NCI-H510A treated with DMSO at 0.1 percent for 48 hours (cell line): ENCODE measurements at regions not wholly inside any gene's neighbourhood (a gene's known extent, or its start where the extent isn't known, plus 50 kb on each side); places are given as distances from the start of the nearest gene placed in this dataset.
"Not testable (repeated sequence)": the region's sequence is repeated elsewhere in the genome, so short reads cannot be mapped to it uniquely, and the experiment has no call there.

ENCODE experiments used
- DNase-seq: peaks from one replicate; lab custom pipeline; 2025; lab: John Stamatoyannopoulos, UW

DNA sequence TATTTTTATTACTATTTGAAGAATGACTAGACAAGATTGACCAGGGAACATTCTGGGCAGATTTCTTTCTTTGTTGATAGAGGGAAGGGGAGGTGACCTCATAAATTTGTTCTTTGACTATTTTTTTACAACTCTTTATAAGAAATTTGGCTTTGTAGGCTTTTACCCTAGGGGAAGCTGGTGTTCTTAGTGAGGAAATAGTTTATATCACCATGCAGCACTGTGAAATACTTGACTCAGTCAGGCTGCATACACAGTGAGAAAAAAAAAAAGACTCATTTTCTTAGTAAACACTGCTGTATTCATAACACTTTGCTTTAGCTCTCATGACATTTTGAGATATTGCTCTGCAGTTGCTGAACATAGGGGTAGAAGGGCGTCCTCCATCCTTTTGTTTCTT is 336.6 kb upstream of the PIK3R1 start:
- no peak for DNase-seq

DNA sequence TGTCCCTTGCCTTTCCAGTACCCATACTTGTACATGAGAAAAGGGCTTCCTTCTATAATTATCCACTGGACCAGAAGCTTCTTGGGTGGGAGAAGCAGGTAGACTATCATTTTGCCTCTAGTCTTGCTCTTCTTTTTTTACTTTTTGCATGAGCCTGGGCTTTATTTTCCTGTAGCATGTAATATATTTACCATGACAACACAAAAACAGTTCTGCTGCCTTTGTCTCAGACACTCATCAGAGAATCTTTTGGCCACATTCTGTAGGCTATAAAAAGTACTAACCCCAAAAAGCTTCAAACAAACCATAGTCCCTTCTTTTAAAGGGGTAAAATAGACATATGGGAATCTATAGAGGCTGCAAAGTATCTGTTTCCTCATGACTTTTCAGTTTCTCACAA is 339.2 kb upstream of the PIK3R1 start:
- DNase-seq: no peak

DNA sequence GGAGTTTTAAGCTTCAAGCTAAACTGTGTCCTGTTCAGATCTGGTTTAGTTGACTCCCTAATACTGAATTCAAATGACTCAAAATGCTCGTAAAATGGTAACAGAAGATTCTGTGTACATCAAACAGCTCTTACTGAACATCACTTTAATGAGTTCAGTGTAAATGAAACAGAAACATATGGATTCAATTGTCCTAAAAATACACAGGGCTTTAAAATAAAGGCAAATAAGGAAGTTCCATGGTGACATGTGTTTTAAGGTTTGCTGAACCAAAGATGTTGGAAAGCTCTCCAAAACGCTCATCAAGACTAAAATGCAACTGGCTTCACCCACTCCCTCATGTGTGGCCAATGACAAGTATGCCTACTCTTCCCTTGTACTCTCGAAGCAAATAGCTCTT is 340.0 kb upstream of the PIK3R1 start:
- DNase-seq: no peak

DNA sequence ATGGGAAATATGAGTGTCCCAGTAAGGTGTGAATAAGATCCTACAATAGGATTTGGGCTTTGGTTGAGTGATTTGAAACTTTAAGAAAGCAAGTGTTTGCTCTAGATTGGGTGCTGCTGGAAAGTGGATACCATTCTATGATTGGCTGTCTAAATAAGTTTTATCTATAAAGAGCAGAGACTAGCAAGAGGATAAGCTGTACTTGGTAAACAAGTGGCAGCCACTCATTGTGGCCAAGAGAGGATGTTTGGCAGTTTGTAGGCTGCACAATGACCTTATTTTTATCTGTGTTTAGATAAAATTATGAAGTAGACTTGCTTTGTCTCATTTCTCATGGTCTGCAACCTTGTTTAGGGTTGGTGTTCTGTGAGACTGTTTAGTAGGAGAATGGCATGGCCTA is 341.6 kb upstream of the PIK3R1 start:
- DNase-seq: no peak

DNA sequence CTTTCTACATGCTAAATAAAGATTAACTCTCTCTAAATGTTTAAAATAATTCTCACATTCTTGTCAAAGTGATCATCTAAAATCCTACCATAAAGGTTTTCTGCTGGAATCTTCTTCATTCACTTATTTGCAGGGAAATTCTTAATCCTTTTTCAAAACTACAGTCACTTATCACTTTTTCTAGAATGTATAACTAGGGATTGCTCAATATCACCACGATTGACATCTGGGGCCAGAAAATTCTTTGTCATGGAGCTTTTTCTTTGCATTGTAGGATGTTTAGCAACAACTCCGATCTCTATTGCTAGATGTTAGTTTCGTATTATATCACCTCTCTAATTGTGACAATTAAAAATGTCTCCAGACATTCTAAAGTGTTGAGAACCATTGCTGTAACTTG is 344.9 kb upstream of the PIK3R1 start:
- DNase-seq: no peak

DNA sequence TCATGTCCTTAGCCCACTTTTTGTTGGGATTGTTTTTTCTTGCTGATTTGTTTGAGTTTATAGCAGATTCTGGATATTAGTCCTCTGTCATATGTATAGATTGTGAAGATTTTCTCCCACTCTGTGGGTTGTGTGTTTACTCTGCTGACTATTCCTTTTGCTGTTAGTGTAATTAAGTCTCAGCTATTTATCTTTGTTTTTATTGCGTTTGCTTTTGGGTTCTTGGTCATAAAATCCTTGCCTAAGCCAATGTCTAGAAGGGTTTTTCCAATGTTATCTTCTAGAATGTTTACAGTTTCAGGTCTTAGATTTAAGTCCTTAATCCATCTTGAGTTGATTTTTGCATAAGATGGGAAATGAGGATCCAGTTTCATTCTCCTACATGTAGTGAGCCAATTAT is 351.2 kb upstream of the PIK3R1 start:
- not testable (repeated sequence) for DNase-seq

DNA sequence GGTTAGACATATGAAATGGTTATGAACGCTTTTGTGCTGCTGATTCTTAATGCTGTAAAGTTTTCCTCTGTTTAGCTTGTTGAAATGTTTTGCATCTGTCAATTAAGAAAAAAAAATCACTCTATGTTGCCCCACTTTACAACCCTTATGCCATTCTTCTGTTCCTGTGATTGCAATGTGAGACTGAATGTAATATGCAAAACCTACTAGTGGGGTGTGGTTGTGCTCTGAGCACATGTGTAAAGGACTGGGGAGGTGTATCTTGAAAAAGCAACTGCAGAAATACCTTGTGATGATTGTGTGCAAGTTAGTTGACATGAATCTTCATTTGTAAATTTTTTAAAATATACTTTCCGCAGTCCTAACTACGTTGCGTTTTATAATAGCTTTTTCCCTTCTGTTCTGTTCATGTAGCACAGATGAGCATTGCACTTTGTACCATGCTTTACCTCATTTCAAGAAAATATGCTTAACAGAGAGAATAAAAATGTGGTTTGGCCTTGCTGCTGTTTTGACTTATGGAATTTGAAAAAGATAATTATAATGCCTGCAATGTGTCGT is 357.0 kb upstream of the PIK3R1 start:
- no peak for DNase-seq

DNA sequence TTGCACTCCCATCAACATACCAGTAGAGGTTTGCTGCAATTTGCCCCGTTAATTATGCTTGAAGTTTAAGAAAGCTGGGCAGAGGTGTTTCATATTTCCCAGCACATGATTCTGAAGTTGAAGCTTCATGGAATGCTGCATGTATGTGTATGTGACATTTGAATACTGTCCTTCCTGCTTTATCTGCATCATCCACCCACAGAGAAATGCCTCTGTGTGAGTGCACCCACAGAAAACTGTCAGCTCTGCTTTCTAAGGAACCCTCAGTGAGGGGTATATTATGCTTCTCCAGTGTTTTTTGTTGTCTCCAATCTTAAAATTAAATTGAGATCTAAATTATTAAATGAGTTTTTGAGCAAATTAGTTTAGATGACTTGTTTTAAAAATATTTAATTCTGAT is 358.1 kb upstream of the PIK3R1 start:
- DNase-seq: no peak

DNA sequence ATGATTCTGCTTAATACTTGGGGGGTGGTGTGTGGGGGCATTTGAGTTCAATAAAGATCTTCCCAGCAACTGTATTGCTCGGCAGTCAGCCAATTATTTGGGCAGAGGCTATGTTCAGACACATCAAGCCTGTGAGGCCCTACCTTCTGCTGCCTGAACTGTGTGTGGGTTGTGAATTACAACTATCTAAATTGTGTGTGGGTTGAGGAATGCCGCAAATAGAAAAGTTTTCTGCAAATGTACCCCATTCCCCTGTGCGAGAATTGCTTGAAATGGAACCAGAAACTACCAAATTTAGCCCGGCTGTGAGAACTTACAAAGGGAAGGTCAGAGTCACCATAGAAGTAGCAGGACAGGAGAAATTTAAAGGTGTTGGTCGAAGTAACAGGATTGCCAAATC is 360.0 kb upstream of the PIK3R1 start:
- no peak for DNase-seq

DNA sequence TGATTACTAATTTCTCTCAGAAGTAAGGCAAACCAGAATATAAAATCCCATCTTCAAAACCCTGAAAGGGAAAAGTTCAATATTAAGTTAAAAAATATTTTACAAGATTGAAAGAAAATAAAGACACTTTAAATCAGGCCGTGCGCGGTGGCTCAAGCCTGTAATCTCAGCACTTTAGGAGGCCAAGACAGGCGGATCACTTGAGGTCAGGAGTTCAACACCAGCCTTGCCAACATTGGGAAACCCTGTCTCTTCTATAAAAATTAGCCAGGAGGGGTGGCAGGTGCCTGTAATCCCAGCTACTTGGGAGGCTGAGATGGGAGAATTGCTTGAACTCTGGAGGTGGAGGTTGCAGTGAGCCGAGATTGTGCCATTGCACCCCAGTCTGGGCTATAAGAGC is 364.6 kb upstream of the PIK3R1 start:
- DNase-seq: not testable (repeated sequence)

DNA sequence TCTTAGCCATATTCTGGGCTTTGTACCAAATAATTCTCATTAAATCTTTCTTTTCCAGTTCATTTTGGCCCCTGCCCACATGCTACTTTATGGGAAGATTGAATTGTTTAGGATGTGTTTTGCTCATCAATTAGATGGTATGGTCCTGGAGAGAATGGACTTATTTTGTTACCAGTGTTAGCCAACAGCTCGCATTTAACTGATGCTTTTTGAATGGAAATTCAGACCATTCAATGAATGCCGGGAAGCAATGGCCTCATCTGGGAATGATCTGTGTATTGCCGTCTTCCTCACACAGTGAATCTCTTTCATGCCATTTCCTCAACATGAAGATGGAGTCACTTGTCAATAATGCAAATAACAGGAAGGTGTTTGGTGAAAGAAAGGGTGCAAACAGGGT is 370.6 kb upstream of the PIK3R1 start:
- DNase-seq: no peak

DNA sequence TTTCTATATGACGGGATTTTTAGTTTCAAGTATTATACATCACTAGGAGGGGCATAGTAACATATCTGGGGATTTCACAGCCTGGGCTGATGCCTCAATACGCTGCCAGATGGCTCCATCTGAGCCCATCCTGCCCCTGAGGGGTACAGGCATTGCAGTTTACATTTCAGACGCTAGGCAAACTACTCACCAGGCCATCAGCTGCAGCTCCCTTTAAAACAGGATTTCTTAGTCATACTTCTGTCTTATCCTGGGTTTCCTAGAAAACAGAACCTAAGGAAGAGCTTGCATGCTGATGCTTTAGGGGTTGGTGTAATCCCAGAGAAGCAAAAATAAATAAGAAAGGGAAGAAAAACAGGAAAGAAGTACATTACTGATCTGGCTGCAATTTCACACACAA is 372.8 kb upstream of the PIK3R1 start:
- DNase-seq: no peak

DNA sequence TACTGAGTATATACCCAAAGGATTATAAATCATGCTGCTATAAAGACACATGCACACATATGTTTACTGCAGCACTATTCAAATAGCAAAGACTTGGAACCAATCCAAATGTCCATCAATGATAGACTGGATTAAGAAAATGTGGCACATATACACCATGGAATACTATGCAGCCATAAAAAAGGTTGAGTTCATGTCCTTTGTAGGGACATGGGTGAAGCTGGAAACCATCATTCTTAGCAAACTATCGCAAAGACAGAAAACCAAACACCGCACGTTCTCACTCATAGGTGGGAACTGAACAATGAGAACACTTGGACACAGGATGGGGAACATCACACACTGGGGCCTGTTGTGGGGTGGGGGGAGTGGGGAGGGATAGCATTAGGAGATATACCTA is 378.3 kb upstream of the PIK3R1 start:
- not testable (repeated sequence) for DNase-seq

DNA sequence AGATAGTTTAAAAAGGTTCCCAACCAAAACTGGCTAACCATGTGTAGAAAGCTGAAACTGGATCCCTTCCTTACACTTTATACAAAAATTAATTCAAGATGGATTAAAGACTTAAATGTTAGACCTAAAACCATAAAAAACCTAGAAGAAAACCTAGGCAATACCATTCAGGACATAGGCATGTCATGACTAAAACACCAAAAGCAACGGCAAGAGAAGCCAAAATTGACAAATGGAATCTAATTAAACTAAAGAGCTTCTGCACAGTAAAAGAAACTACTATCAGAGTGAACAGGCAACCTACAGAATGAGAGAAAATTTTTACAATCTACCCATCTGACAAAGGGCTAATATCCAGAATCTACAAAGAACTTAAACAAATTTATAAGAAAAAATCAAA is 379.1 kb upstream of the PIK3R1 start:
- DNase-seq: not testable (repeated sequence)

DNA sequence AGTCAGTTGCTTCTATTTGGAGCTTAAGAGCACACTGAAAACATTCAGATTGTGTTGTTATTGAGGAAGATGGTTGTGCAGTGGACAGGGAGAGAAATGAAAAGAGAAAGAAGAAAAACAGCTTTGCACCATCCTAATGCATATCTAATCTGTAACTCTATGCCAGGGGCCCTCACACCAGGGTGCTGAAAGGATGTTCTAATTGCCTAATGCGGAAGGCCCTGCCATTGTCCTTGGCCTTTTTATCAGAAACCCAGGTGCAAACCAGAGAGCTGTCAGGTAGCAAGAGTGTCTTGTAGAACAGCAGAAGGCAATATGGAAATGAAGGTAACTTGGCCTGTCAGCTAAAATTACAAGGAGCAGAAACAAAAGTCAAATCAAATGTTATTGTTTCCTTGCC is 384.5 kb upstream of the PIK3R1 start:
- no peak for DNase-seq

DNA sequence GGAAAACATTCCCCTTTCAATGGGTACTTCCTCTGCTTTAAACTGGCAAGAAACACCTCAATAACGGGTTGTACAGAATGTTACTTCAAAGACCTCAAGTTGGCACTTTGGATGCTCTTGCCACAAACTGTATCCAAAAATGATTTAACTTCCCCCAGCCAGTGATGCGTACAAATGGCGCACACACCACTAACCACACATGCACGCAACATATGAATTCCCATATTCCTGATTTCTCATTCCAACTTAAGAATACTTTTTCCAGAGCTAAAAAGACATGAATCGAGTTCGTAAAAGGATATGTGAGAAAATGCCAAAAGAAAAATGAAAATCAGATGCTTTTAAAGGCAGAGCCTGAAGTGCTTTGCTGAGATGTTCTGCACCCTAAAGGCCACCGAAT is 388.0 kb upstream of the PIK3R1 start:
- no peak for DNase-seq

DNA sequence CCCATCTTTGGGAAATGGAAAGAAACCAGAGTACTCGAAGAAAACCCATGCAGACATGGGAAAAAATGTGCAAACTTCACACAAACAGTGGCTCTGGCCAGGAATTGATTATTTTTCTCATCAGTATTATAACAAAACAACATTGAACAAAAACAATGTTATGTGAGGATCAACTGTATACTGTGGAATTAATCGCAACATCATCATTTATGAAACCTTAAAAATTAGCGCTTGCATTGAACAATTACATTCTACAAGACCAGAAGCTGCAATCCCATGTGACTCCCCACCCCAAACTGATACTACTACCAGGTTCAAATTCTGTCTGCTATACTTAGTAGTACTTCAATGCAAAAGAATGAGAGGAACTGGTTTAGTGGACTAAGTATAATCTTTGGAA is 390.7 kb upstream of the PIK3R1 start:
- no peak for DNase-seq

DNA sequence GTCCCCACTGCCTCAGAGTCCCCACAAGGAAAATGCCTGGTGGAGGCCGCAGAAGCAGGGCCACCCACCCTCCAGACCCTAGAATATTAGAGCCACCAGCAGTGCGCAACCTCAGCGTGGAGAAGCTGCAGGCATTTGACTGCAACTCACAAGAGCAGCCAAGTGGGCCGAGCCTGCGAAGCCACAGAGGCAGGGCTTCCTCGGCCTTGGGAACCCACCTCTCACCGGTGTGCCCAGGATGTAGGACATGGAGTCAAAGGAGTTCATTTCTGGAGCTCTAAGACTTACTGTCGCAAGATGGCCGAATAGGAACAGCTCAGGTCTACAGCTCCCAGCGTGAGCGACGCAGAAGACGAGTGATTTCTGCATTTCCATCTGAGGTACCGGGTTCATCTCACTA is 397.9 kb upstream of the PIK3R1 start:
- DNase-seq: no peak

DNA sequence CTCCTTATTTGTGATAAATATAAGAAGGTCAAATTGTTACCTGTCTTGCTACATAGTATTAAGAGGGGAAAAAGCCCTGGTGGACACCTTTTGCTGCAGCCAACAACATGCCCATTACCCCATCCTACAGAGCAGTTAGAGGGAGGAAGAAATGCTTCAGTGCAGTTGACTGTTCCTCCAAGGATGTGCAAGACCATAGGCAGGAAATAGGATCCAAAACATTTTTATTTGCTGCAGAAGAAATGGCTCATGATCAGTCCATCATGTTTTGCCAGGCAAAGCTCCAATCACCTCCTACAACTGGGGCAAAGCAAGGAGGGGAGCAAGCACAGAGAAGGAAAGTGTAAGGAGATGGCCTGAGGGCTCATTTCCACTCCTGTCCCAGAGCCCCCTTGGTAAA is 399.1 kb upstream of the PIK3R1 start:
- no peak for DNase-seq

DNA sequence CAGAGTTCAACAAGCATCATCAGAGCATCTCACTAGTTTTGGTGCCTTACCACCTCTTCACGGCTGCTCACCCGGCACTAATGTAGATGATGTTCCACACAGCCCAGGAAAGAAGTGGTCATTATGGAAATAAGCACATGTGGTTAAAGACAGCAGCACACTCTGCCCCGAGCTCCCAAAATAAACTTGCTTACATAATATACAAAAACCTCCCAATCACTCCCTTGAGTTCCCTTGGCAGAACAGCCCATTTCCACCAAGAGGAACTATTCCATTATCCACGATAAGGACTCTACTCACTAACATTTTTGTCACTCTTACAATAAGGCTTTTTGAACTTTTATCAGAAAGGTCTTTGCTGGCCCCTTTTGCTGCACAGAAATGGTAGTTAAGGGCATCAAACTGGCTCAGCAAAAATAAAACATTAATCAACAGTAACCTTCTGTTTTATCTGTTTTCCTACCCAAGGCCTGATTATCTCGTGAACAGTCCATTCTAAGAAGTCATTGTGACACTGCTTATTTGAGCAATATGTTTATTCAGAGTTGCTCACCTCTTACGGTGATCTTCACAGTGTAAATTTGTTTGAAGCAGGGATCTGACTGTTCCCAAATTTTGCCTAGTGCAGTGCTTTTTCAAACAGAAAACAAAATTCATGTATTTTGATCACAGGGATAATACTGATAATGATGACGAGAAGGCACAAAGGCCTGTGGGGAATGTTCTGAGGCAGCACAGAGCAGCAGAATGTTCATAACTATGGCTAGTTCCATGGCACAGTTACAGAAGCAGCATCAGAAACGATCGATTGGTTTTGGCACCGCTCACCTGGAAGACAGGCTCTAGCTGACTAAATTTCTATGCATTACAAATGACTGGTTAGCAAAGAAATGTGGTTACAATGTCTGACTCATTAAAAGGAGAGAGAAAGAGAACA is 399.8 kb upstream of the PIK3R1 start:
- DNase-seq: no peak

DNA sequence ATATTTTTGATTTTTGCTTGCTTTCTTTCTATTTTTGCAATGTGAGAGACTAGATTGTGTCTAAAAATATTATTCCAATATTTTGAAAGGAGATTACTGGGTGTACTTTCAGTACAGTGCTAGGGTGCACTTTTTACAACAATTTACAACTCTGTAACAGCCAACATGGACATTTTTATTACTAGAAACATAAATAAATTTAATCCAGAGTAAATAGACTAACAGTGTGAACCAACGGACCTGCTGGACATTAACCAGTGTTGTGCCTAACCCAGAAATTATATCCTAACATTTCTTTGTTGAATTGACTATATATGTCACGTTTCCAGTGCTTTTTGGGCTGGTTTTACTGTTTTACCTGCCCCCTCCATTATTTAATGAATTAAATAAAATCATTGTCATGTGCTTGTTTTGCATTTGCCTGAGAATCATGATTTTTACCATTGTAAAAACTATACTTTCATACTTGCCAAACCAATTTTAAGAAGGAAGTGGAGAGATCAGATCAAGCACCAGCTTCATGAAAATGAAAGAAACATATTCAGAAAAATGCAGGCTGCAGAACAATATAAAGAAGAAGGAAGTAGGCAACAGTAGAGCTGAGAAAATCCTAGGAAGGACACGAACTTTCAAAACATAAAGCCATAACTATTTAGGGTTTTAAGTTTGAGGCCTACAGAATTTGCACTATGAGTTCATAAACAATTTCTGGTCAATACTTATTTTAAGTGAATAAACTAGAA is 400.8 kb upstream of the PIK3R1 start:
- no peak for DNase-seq

DNA sequence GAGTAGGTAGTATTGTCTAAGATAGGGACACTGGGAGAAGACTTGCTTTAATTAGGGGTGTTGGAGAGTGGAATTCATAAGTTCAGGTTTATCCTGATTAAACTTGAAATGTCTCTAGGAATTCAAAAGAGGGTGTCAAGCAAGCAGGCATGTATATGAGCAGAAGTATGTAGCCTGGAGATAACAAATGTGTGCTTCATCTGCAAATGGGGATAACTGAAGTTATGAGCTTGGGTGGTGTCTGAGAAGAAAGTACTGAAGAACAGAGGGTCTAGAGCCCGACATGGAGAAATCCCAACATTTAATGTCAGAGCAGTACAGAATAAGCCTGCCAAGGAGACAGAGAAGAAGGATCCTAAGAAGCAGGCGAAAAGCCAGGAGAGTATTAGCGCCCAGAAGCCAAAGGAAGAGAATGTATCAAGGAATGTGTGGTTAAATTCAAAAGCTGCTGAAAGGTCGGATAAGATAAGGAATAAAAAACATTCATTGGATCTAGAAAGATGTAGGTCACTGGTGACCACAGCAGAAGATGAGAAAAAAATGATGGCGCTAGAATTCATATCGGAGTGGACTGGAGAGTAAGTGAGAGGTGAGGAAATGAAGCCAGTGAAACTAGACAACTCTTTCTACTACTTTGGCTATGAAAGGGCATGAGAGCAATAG is 401.5 kb upstream of the PIK3R1 start:
- no peak for DNase-seq

DNA sequence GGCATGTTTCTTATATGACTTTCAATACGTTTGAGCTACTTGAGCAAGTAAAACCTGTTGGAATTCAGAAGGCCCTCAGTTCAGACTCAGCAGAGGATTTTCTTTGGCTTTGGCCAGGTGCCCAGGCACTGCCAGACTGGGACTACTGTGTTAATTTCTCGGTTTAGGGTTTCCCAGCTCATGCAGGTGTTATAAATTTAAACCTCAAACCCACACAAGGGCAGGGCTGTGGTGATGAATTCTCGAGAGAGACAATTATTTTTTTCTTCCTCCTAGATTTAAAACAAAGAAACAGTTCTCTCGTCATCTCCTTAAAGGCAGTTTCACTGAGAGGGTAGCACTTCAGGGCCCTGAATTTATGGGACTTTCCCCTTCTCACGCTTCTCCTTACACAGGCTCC is 406.0 kb upstream of the PIK3R1 start:
- no peak for DNase-seq
